ENCODE measurements at regions not wholly inside any gene's neighbourhood (a gene's known extent, or its start where the extent isn't known, plus 50 kb on each side); places are given as distances from the start of the nearest gene placed in this dataset.

DNA sequence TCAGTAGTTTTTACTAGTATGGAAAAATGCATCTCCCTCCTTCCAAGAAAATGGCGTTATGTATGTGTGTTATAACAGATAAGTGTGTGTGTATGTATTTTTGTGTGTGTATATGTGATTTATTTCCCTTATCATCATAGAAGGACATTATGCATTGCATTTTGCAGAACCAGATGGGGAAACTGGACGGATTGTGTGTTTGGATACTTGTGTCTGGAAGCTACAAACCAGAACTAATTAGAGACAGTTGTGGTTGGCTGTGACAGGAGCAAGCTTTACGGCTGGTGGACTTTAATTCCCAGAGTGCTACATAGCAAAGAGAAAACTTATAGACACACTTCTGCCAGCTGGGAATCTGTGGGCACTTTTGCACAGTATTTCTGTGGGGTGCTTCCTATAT lies 162.5 kb downstream of the RWDD3 start:
- no peak overlapping the region for H3K27ac ChIP-seq (ENCODE audit: low read depth, low read length)
- peaks cover 7% of the 10 kb centered on the region; the same call in 1 of the 2 replicates for H3K9me3 ChIP-seq (ENCODE audit: insufficient read depth, low read depth, low read length)
- H3K9ac ChIP-seq (ENCODE audit: low read depth, low read length) = no peak overlapping the region
- no peaks in the 10 kb centered on the region for H3K27me3 ChIP-seq (ENCODE audit: insufficient read depth, low read length)
- H3K4me3 ChIP-seq (ENCODE audit: low read length) = no peak overlapping the region
- no peaks in the 10 kb centered on the region for H3K36me3 ChIP-seq (ENCODE audit: insufficient read depth, low read length)
- H3K4me1 ChIP-seq (ENCODE audit: insufficient read depth, low read length) = no peaks in the 10 kb centered on the region
- WGBS = 92% methylated on average over 2 of the region's 3 CpGs

DNA sequence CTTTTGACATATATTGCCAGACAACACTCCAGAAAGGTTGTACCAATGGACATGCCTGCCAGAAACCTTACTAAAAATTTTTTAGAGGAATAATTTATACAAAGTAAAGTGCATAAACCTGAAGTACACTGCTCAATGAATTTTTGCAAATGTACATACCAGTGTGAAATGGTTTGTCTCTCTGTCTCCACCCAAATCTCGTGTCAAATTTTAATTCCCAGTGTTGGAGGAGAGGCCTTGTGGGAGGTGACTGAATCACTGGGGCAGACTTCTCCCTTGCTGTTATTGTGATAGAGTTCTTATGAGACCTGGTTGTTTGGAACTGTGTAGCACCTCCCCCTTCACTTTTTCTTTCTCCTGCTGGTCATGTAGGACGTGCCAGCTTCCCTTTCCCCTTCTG lies 168.8 kb downstream of the RWDD3 start:
- H3K9me3 ChIP-seq (ENCODE audit: insufficient read depth, low read depth, low read length) = peaks cover 17% of the 10 kb centered on the region
- no peaks in the 10 kb centered on the region for H3K27me3 ChIP-seq (ENCODE audit: insufficient read depth, low read length)
- H3K4me3 ChIP-seq (ENCODE audit: low read length) = no peak overlapping the region
- H3K27ac ChIP-seq (ENCODE audit: low read depth, low read length) = no peak overlapping the region
- H3K4me1 ChIP-seq (ENCODE audit: insufficient read depth, low read length) = peaks cover 18% of the 10 kb centered on the region
- 90% methylated on average over 2 of the region's 2 CpGs for WGBS
- no peak overlapping the region for H3K9ac ChIP-seq (ENCODE audit: low read depth, low read length)
- H3K36me3 ChIP-seq (ENCODE audit: insufficient read depth, low read length) = no peaks in the 10 kb centered on the region

DNA sequence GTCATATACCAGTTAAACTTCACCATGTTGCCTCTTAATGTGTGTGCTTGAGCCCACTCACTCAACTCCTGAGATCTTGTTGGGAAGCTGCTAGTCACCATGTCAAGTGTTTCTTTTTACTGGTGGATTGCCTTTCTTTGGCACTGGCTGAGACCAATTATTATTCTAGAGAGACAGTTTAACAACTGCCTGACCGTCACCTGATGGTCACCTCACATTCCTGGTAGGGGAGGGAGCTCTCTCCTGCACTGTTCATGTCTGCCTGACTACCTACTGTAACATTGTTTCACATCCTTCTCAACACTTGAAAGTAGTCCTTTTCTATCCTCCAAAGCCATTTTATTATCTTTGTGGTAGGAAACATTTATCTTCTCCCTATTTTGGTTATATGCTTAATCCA lies 172.3 kb downstream of the RWDD3 start:
- H3K9me3 ChIP-seq (ENCODE audit: insufficient read depth, low read depth, low read length) = peaks cover 17% of the 10 kb centered on the region
- 71% methylated on average over 1 of the region's 1 CpG for WGBS
- peaks cover 40% of the 10 kb centered on the region for H3K4me1 ChIP-seq (ENCODE audit: insufficient read depth, low read length)
- H3K4me3 ChIP-seq (ENCODE audit: low read length) = no peak overlapping the region
- H3K9ac ChIP-seq (ENCODE audit: low read depth, low read length) = no peak overlapping the region
- H3K27me3 ChIP-seq (ENCODE audit: insufficient read depth, low read length) = no peaks in the 10 kb centered on the region
- H3K36me3 ChIP-seq (ENCODE audit: insufficient read depth, low read length) = no peaks in the 10 kb centered on the region
- H3K27ac ChIP-seq (ENCODE audit: low read depth, low read length) = no peak overlapping the region

DNA sequence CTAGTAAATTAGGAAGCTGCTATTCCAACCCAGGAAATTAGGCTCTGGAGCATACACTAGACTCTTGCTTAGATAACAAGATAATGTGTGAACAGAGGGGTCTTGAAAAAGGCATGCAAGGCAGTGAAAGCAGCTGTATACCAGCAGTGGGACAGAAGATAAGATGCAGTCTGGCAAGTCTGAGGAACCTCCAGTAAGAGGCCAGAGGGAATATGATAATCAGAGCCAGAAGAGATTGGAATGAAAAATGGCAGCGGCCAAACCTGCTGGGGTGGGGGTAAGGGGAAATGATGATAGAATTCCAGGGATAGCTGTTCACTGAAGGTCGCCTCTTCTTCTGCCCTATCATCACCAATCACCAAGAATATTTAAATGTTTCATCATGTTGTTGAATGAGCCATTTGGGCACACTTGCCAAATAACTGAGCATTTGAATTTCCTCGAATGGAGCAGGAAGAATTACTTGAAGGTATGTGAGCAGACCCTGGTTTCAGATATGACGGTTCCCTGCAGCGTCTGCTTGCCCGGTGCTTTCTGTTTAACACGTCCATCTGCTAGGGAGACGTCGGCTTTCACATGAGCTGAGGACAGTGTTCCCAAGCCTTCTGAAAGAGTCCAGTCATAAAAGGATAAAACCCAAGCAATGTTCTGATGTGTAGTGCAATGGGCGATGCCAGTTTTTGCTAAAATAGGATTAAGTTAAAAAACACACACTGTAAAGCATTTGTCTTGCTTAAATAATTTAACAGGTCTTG lies 173.3 kb downstream of the RWDD3 start:
- H3K27ac ChIP-seq (ENCODE audit: low read depth, low read length) = peak overlapping the region; percentile 86; the same call in 1 of the 2 replicates

GRCh38 chr1:95407886-95408291 lies 173.9 kb downstream of the RWDD3 start:
- Histone ChIP-seq H3K9ac (ENCODE audit: low read depth, low read length) (peak overlapping the region; percentile 25; the same call in 1 of the 2 replicates), H3K4me3 (ENCODE audit: low read length) (no peak overlapping the region), H3K27ac (ENCODE audit: low read depth, low read length) (peak overlapping the region; percentile 86; the same call in 1 of the 2 replicates), H3K36me3 (ENCODE audit: insufficient read depth, low read length) (no peaks in the 10 kb centered on the region), H3K9me3 (ENCODE audit: insufficient read depth, low read depth, low read length) (peaks cover 17% of the 10 kb centered on the region), H3K27me3 (ENCODE audit: insufficient read depth, low read length) (no peaks in the 10 kb centered on the region), H3K4me1 (ENCODE audit: insufficient read depth, low read length) (peaks cover 40% of the 10 kb centered on the region)
- WGBS = 25% methylated on average over 8 of the region's 8 CpGs

More for the DNA sequence above, 173.3 kb downstream of the RWDD3 start:
- 67% methylated on average over 9 of the region's 10 CpGs for WGBS
- Histone ChIP-seq H3K9ac (ENCODE audit: low read depth, low read length) (peak overlapping the region; percentile 25; the same call in 1 of the 2 replicates), H3K9me3 (ENCODE audit: insufficient read depth, low read depth, low read length) (peaks cover 17% of the 10 kb centered on the region), H3K27me3 (ENCODE audit: insufficient read depth, low read length) (no peaks in the 10 kb centered on the region), H3K4me1 (ENCODE audit: insufficient read depth, low read length) (peaks cover 40% of the 10 kb centered on the region), H3K36me3 (ENCODE audit: insufficient read depth, low read length) (no peaks in the 10 kb centered on the region), H3K4me3 (ENCODE audit: low read length) (no peak overlapping the region)

GRCh38 chr1:95408507-95409136 lies 174.6 kb downstream of the RWDD3 start:
- Histone ChIP-seq H3K9ac (ENCODE audit: low read depth, low read length) (no peak overlapping the region), H3K27ac (ENCODE audit: low read depth, low read length) (peak overlapping the region; percentile 86; the same call in 1 of the 2 replicates), H3K9me3 (ENCODE audit: insufficient read depth, low read depth, low read length) (peaks cover 13% of the 10 kb centered on the region), H3K4me1 (ENCODE audit: insufficient read depth, low read length) (peaks cover 40% of the 10 kb centered on the region), H3K36me3 (ENCODE audit: insufficient read depth, low read length) (no peaks in the 10 kb centered on the region), H3K27me3 (ENCODE audit: insufficient read depth, low read length) (no peaks in the 10 kb centered on the region), H3K4me3 (ENCODE audit: low read length) (no peak overlapping the region)
- 25% methylated on average over 4 of the region's 4 CpGs for WGBS

GRCh38 chr1:95409276-95409675 lies 175.3 kb downstream of the RWDD3 start:
- Histone ChIP-seq H3K27ac (ENCODE audit: low read depth, low read length) (peak overlapping the region; percentile 86; the same call in 1 of the 2 replicates), H3K36me3 (ENCODE audit: insufficient read depth, low read length) (no peaks in the 10 kb centered on the region), H3K9ac (ENCODE audit: low read depth, low read length) (no peak overlapping the region), H3K4me1 (ENCODE audit: insufficient read depth, low read length) (peaks cover 40% of the 10 kb centered on the region), H3K9me3 (ENCODE audit: insufficient read depth, low read depth, low read length) (peaks cover 7% of the 10 kb centered on the region), H3K27me3 (ENCODE audit: insufficient read depth, low read length) (no peaks in the 10 kb centered on the region), H3K4me3 (ENCODE audit: low read length) (no peak overlapping the region)
- WGBS = 75% methylated on average over 1 of the region's 1 CpG

DNA sequence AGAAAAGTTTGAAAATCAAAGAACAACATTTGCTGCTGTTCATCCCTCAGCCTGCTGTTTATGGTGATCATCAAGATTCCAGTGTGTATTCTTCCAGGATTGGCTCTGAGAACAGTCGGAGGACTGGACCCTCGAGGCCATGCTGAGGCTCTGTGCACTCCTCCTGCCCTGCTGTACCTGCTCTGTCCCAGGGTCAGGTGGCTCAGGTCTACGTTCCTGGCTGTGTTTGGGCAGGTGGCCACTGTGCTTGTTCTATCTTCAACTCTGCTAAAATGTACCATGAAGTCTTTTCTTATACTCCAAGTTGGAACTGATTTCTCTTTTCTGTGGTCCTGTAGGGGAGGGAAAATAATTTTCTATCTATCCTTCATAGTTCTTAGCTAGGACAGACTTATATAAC lies 175.9 kb downstream of the RWDD3 start:
- 85% methylated on average over 3 of the region's 3 CpGs for WGBS
- H3K27me3 ChIP-seq (ENCODE audit: insufficient read depth, low read length) = no peaks in the 10 kb centered on the region
- peaks cover under 1% of the 10 kb centered on the region; the same call in 1 of the 2 replicates for H3K9me3 ChIP-seq (ENCODE audit: insufficient read depth, low read depth, low read length)
- no peak overlapping the region for H3K27ac ChIP-seq (ENCODE audit: low read depth, low read length)
- peaks cover 40% of the 10 kb centered on the region for H3K4me1 ChIP-seq (ENCODE audit: insufficient read depth, low read length)
- no peak overlapping the region for H3K9ac ChIP-seq (ENCODE audit: low read depth, low read length)
- H3K4me3 ChIP-seq (ENCODE audit: low read length) = no peak overlapping the region
- H3K36me3 ChIP-seq (ENCODE audit: insufficient read depth, low read length) = no peaks in the 10 kb centered on the region

DNA sequence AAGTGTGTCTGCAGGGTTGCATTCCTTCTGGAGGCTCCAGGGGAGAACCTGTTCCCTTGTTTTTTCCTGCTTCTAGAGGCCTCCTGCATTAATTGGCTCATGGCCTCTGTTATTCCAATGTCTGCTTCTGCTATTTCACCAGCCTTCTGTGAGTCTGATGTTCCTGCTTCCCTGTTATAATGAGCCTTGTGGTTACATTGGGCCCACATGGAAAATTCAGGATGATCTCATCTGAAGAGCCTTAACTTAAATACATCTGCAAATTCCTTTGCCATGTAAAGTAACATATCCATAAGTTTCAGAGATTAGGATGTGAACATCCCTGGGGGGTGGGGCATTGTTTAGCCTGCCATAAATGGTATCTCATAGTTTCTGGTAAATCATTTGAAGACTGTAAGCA lies 181.1 kb downstream of the RWDD3 start:
- Histone ChIP-seq H3K9me3 (ENCODE audit: insufficient read depth, low read depth, low read length) (no peaks in the 10 kb centered on the region), H3K36me3 (ENCODE audit: insufficient read depth, low read length) (no peaks in the 10 kb centered on the region), H3K27ac (ENCODE audit: low read depth, low read length) (no peak overlapping the region), H3K4me3 (ENCODE audit: low read length) (no peak overlapping the region), H3K27me3 (ENCODE audit: insufficient read depth, low read length) (no peaks in the 10 kb centered on the region), H3K4me1 (ENCODE audit: insufficient read depth, low read length) (peaks cover 6% of the 10 kb centered on the region; the same call in 1 of the 2 replicates), H3K9ac (ENCODE audit: low read depth, low read length) (no peak overlapping the region)

DNA sequence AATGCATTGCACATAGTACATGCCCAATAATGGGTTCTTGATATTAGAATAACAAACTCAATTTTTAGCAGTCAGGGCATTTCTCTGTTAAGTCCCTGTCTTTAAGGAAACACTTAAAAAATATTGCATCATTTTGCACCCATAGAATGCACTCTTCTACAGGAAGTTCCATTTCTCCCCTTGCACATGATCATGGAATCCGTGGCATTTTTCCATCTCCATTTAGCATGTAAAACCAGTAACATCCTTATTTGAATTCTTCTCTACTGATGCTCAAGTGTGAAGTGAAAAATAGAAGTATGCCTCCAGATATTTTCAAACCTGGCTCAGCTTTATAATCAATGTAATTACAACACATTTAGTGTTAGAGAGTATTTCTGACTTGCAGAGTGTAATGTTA lies 192.8 kb downstream of the RWDD3 start:
- no peak overlapping the region for H3K27ac ChIP-seq (ENCODE audit: low read depth, low read length)
- no peak overlapping the region for H3K9ac ChIP-seq (ENCODE audit: low read depth, low read length)
- no peaks in the 10 kb centered on the region for H3K9me3 ChIP-seq (ENCODE audit: insufficient read depth, low read depth, low read length)
- H3K4me1 ChIP-seq (ENCODE audit: insufficient read depth, low read length) = no peaks in the 10 kb centered on the region
- no peaks in the 10 kb centered on the region for H3K36me3 ChIP-seq (ENCODE audit: insufficient read depth, low read length)
- no peaks in the 10 kb centered on the region for H3K27me3 ChIP-seq (ENCODE audit: insufficient read depth, low read length)
- no peak overlapping the region for H3K4me3 ChIP-seq (ENCODE audit: low read length)
- WGBS = 85% methylated on average over 1 of the region's 1 CpG

- no peaks in the 10 kb centered on the region for H3K4me1 ChIP-seq (ENCODE audit: insufficient read depth, low read length)
- H3K9me3 ChIP-seq (ENCODE audit: insufficient read depth, low read depth, low read length) = no peaks in the 10 kb centered on the region
- no peak overlapping the region for H3K27ac ChIP-seq (ENCODE audit: low read depth, low read length)
- no peaks in the 10 kb centered on the region for H3K36me3 ChIP-seq (ENCODE audit: insufficient read depth, low read length)
- no peaks in the 10 kb centered on the region for H3K27me3 ChIP-seq (ENCODE audit: insufficient read depth, low read length)
- no peak overlapping the region for H3K9ac ChIP-seq (ENCODE audit: low read depth, low read length)
- H3K4me3 ChIP-seq (ENCODE audit: low read length) = no peak overlapping the region
These were observed 193.5 kb downstream of the RWDD3 start for GRCh38 chr1:95427525-95427924.
